GM12865 (cell line): ENCODE measurements at regions not wholly inside any gene's neighbourhood (a gene's known extent, or its start where the extent isn't known, plus 50 kb on each side); places are given as distances from the start of the nearest gene placed in this dataset.

Experiments
- DNase-seq: peaks from one replicate; pipeline ENCODE4 v3.0.0; 2010; ENCODE audit warnings: low read depth
- H3K4me3 ChIP-seq: 2 replicates; pipeline ENCODE4 v1.5.1; 2011; ENCODE audit warnings: mild to moderate bottlenecking, low read depth, low read length, control low read depth
- TF ChIP-seq, protein P1 (sequence below): IDR thresholded peaks from 2 replicates; pipeline ENCODE4 v1.5.1; 2011; ENCODE audit warnings: low read length, control low read depth, low read depth, inconsistent platforms; ENCODE audit not compliant: insufficient read depth; ENCODE audit errors: missing control alignments

DNA sequence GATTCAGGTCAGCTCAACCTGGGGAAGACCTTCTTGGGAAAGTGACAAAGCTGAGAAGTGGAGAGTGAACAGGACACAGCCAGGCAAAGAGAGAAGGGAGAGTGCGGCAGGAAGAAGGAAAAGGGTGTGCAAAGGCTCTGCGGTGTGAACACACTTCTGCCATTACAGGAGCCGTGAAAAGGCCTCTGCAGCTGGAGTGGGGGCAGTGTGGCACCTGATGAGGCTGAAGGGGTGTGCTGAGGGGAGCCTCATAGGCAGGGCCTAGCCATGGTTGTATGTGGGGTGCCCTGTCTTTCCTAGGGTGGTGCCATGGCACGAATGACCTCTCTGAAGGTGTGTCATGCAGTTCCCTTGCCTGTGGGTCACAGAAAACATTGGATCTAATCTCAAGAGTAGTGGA lies 347.6 kb downstream of the CYRIA start:
- H3K4me3 ChIP-seq = no peak overlapping the region
- no peak for DNase-seq
- TF ChIP-seq, protein P1, sequence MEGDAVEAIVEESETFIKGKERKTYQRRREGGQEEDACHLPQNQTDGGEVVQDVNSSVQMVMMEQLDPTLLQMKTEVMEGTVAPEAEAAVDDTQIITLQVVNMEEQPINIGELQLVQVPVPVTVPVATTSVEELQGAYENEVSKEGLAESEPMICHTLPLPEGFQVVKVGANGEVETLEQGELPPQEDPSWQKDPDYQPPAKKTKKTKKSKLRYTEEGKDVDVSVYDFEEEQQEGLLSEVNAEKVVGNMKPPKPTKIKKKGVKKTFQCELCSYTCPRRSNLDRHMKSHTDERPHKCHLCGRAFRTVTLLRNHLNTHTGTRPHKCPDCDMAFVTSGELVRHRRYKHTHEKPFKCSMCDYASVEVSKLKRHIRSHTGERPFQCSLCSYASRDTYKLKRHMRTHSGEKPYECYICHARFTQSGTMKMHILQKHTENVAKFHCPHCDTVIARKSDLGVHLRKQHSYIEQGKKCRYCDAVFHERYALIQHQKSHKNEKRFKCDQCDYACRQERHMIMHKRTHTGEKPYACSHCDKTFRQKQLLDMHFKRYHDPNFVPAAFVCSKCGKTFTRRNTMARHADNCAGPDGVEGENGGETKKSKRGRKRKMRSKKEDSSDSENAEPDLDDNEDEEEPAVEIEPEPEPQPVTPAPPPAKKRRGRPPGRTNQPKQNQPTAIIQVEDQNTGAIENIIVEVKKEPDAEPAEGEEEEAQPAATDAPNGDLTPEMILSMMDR = no peak

DNA sequence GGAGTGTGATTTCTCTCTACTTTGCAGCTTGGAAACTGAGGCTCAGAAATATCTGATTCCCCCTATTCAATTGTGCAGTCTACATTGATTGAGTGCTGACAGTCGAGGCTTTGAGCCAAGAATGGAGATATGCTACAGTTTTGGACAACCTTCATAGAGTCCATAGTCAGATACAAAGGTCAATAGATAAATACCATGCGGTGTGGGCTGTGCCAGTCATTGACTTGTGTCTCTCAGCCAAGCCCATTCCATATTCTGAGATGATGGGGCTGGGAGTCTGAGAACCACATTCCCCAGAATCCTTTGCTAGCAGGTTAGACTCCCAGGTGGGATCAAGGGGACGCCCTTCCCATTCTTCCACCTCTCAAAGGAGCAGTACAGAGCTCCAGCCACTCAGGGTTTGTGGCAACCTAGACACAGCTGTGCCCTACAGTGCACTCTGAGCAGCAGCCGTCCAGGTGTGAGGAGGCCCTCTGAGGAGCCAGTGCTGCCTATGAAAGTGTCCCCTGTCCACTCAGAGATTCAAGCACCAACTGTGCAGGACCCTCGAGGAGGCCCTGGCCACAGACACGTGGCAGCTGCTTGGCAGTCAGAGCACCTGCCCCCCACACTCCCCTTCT lies 348.3 kb downstream of the CYRIA start:
- TF ChIP-seq, protein P1 = no peak
- DNase-seq = no peak
- no peak overlapping the region for H3K4me3 ChIP-seq

DNA sequence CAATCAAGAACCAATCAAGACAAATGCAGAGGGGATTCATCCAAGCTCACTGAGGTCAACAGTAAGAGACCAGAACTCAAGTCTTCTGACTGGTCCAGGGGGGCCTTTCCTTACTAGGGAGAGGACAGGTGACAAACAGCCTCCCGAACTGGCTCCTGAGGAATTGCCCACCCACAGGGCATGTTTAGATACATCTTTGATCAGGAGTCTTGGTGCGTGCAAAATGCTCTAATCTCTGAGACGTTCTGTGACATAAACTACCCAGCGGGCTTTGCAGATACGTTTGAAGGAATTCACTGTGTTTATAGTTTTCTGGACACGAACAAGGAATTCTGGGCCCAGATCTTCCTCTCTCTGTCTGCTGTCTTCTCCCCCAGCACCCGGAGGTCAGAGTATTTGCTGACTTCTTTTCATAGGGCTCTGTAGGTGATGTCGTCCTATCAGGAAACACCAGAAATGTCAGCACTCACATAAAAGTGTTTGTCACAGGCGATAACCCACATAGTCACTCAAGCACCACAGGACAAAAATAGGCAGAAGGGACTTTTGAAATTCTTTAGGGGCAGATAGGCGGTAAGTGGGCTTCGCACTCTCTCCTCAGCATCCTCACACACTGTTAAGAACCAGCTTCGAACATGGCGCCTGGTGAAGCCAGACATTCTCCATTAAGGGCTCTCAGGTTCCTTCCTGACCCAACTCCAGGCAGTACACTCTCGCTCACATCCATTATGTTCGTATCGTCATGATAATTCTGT lies 349.0 kb downstream of the CYRIA start:
- TF ChIP-seq, protein P1 = no peak
- no peak for DNase-seq
- no peak overlapping the region for H3K4me3 ChIP-seq

DNA sequence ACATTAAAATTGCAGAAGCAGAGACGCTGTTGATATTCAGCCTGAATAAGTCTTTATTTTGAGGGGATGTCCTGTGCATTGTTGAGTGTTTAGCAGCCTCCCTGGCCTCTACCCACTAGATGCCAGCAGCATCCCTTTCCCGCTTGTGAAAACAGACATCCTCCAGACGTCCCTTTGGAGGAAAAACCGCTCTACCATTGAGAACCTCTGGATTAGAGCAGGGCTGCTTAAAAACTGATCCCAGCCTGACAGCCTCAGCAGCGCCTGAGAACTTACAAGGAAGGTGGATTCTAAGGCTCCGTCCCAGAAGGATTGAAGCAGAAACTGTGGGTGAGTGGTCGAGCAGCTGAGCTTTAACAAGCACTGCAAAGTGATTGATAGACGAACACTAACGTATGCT lies 349.7 kb downstream of the CYRIA start:
- no peak overlapping the region for H3K4me3 ChIP-seq
- DNase-seq = no peak
- TF ChIP-seq, protein P1 = no peak

DNA sequence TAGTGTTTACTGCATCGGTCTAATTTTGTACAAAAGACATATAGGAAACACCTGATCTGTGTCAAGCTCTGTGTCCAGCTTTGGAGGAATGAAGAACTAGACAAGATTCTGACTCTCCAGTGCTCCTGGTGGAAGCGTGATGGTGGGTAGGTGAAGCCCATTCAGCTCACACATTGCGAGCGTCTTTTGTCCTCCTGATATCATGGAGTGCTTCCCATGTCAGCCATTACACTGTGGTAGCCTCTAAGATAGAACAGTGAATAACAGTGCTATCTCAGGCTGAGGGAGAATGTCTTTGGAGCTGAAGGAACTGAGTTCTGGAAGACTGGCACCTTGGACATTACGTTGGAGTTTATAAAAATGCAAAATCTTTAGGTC lies 350.2 kb downstream of the CYRIA start:
- TF ChIP-seq, protein P1 = no peak
- no peak overlapping the region for H3K4me3 ChIP-seq
- no peak for DNase-seq

DNA sequence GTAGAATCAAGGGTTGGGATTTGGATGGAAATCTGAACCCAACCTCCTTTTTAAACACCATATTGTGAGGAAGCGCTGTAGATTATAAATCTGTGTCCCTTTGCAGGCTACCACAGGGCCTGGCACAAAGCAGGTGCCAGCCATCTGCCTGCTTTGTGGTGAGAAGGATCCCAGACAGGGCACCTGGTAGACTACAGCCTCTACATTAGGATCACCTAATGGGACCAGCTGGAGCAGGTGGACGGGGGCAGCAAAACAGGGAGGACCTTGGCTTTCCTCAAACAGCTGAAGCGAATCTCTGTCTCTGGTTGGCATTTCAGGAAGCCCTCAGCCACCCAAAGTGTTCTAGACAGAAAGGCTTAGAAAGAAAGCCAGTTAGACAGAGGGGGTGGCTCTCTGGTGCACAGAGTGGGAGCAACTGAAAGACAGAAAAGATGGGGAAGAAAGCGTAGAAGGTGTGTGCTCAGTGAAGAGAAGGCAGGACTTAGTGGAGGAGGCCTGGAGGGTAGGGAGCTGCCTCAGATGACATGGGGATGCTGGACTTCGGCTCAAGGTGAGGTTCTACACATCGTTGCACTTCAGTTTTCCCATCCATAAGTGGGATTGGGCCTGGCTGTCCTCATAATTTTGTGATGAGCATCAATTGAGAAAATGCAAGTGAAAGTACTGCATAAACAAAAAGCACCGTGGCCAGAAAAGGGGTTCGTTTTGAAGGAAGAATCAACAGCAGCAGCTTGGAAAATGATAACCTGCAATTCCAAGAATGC lies 350.8 kb downstream of the CYRIA start:
- no peak overlapping the region for H3K4me3 ChIP-seq
- DNase-seq = no peak
- TF ChIP-seq, protein P1 = no peak
